ENCODE measurements at regions not wholly inside any gene's neighbourhood (a gene's known extent, or its start where the extent isn't known, plus 50 kb on each side); places are given as distances from the start of the nearest gene placed in this dataset.
A peak's percentile ranks its signal among the peaks of the same experiment; 100 is the strongest.

DNA sequence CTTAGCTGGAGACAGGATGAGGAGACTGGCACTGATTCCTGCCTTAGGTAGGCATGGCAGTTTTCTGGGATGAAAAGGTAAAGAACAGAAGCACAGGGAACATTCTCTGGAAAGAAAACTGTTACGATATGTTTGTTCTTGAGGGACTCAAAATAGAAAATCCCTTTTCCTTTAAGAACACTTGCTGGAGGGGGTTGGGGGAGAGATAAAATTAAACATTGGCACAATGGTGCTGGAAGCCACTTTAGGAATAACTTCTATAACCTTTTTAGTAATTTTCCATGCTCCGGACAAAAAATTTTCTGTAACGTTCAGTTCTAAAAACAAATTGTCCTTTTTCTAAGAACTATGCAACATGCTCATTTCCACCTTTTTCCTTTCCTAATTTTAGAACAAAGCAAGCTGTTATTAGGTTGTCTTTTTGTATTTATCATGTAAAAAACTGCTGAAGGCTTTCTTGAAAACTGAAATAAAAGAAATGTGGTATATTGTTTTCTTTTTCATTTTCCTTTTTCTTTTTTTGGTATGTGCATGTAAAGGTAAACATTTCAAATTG, 343.8 kb downstream of the EPHA4 start:
- 90 to 100% methylated on average over 1 to 2 of the region's 3 CpGs for WGBS, 2 experiments (ENCODE audit: insufficient coverage in 2 of 2)
- Histone ChIP-seq H3K4me1 (ENCODE audit: control insufficient read depth, insufficient read depth, low read length, poor library complexity, severe bottlenecking) (no peaks in the 10 kb centered on the region), H3K4me3 (ENCODE audit: extremely low read depth, insufficient read depth, low read length, poor library complexity, severe bottlenecking) (no peak overlapping the region), H3K27ac (ENCODE audit: low read depth, low read length, severe bottlenecking) (no peak overlapping the region), H3K9me3 (ENCODE audit: control insufficient read depth, low read length) (no peaks in the 10 kb centered on the region), H3K36me3 (ENCODE audit: control insufficient read depth, insufficient read depth, low read length) (no peaks in the 10 kb centered on the region)

DNA sequence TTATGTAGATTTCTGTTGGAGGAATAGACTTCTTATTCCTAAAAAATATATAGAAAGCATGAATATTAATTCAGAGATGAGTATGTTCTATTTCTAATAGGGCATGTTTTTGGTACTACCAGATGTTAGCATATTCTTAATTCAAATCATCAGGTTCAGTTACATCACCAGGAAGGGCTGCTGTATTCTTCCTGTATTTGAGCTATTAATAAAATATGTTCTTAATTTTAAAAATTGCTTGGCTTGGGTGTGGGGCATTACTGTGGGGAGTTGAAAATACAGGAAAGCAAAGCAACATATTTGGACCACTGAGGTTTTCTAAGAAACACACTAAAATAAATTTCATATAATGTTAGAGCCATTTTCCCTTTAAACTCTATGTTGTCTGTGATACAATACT, 343.0 kb downstream of the EPHA4 start:
- H3K27ac ChIP-seq (ENCODE audit: low read depth, low read length, severe bottlenecking), result no peak overlapping the region
- H3K4me1 ChIP-seq (ENCODE audit: control insufficient read depth, insufficient read depth, low read length, poor library complexity, severe bottlenecking), result no peaks in the 10 kb centered on the region
- H3K36me3 ChIP-seq (ENCODE audit: control insufficient read depth, insufficient read depth, low read length), result no peaks in the 10 kb centered on the region
- H3K4me3 ChIP-seq (ENCODE audit: extremely low read depth, insufficient read depth, low read length, poor library complexity, severe bottlenecking), result no peak overlapping the region
- H3K9me3 ChIP-seq (ENCODE audit: control insufficient read depth, low read length), result no peaks in the 10 kb centered on the region

- H3K9me3 ChIP-seq (ENCODE audit: control insufficient read depth, low read length), result no peaks in the 10 kb centered on the region
- H3K4me1 ChIP-seq (ENCODE audit: control insufficient read depth, insufficient read depth, low read length, poor library complexity, severe bottlenecking), result no peaks in the 10 kb centered on the region
- no peaks in the 10 kb centered on the region for H3K36me3 ChIP-seq (ENCODE audit: control insufficient read depth, insufficient read depth, low read length)
- no peak overlapping the region for H3K4me3 ChIP-seq (ENCODE audit: extremely low read depth, insufficient read depth, low read length, poor library complexity, severe bottlenecking)
- WGBS, 2 experiments (ENCODE audit: insufficient coverage in 2 of 2), result 86 to 91% methylated on average over 2 to 3 of the region's 3 CpGs
- no peak overlapping the region for H3K27ac ChIP-seq (ENCODE audit: low read depth, low read length, severe bottlenecking)
Observed at GRCh38 chr2:221231511-221231910, 340.6 kb downstream of the EPHA4 start.

- no CpG with 5 or more reads among the region's 2 CpGs for WGBS, 2 experiments (ENCODE audit: insufficient coverage in 2 of 2)
- Histone ChIP-seq H3K4me1 (ENCODE audit: control insufficient read depth, insufficient read depth, low read length, poor library complexity, severe bottlenecking) (no peaks in the 10 kb centered on the region), H3K27ac (ENCODE audit: low read depth, low read length, severe bottlenecking) (peak overlapping the region; percentile 74), H3K9me3 (ENCODE audit: control insufficient read depth, low read length) (no peaks in the 10 kb centered on the region), H3K36me3 (ENCODE audit: control insufficient read depth, insufficient read depth, low read length) (no peaks in the 10 kb centered on the region), H3K4me3 (ENCODE audit: extremely low read depth, insufficient read depth, low read length, poor library complexity, severe bottlenecking) (no peak overlapping the region)
Observed at GRCh38 chr2:221235941-221236340, 336.2 kb downstream of the EPHA4 start.

DNA sequence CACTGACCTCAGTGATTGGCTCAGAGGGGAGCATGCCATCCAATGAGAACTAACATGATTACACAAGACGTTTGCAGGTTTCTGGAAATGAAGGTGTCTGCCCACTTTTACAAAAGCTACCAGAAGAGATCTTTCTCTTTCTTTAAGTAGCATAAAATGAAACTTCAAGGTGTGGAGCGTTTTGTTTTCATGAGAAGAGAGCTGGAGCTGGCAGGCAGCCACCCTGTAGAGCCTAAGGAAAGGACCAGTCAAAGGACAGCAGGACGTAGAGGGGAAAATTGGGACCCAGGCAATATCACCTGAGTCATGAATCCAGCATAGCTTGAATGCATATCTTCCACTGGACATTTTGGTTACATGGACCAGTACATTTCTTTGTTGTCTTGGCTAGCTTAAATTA, 331.0 kb downstream of the EPHA4 start:
- Histone ChIP-seq H3K4me1 (ENCODE audit: control insufficient read depth, insufficient read depth, low read length, poor library complexity, severe bottlenecking) (no peaks in the 10 kb centered on the region), H3K4me3 (ENCODE audit: extremely low read depth, insufficient read depth, low read length, poor library complexity, severe bottlenecking) (no peak overlapping the region), H3K9me3 (ENCODE audit: control insufficient read depth, low read length) (no peaks in the 10 kb centered on the region), H3K36me3 (ENCODE audit: control insufficient read depth, insufficient read depth, low read length) (no peaks in the 10 kb centered on the region), H3K27ac (ENCODE audit: low read depth, low read length, severe bottlenecking) (no peak overlapping the region)
- WGBS, 2 experiments (ENCODE audit: insufficient coverage in 2 of 2), result 86 to 100% methylated on average over 1 to 2 of the region's 3 CpGs

DNA sequence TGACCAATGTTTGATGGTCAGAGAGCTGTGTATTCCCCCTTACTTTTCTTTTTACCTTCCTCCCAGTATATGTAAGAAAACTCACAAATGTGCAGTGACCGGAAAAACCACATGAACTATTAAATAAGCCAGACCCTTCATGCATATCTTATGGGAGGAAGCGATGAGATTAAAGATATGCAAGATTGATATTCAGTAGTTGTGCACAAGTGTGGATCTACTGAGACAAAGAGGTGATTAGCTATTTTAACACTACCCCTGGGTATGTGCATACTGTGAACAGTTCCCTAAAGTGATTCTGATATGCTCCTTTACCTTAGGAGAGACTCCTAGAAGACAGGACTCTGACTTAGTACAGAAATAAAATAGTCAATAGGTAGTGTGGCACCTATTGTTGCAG, 328.3 kb downstream of the EPHA4 start:
- H3K4me1 ChIP-seq (ENCODE audit: control insufficient read depth, insufficient read depth, low read length, poor library complexity, severe bottlenecking), result no peaks in the 10 kb centered on the region
- H3K36me3 ChIP-seq (ENCODE audit: control insufficient read depth, insufficient read depth, low read length), result no peaks in the 10 kb centered on the region
- 80% methylated on average over 1 of the region's 2 CpGs; no CpG with 5 or more reads in 1 of the 2 experiments for WGBS, 2 experiments (ENCODE audit: insufficient coverage in 2 of 2)
- no peaks in the 10 kb centered on the region for H3K9me3 ChIP-seq (ENCODE audit: control insufficient read depth, low read length)
- H3K27ac ChIP-seq (ENCODE audit: low read depth, low read length, severe bottlenecking), result no peak overlapping the region
- H3K4me3 ChIP-seq (ENCODE audit: extremely low read depth, insufficient read depth, low read length, poor library complexity, severe bottlenecking), result no peak overlapping the region

DNA sequence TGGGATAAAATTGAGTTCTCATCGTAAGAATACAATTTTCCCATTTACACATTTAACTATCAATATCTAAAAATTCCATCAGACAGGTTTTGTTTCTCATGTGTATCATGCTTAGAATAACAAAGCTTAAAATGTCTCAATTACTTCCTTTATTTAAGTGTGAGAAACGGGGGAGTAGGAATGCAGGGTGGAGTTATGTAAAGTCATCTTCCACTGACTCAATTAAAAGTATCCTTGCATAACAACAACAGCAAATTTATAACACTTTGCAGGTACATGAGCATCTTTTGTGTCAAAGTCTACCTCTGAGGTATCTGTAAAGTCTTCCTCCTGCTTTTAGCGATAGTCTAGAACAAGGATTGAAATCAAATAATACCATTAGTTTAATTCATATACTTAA, 327.1 kb downstream of the EPHA4 start:
- WGBS, 2 experiments (ENCODE audit: insufficient coverage in 2 of 2), result no CpG with 5 or more reads among the region's 3 CpGs
- Histone ChIP-seq H3K4me1 (ENCODE audit: control insufficient read depth, insufficient read depth, low read length, poor library complexity, severe bottlenecking) (no peaks in the 10 kb centered on the region), H3K4me3 (ENCODE audit: extremely low read depth, insufficient read depth, low read length, poor library complexity, severe bottlenecking) (no peak overlapping the region), H3K9me3 (ENCODE audit: control insufficient read depth, low read length) (no peaks in the 10 kb centered on the region), H3K36me3 (ENCODE audit: control insufficient read depth, insufficient read depth, low read length) (no peaks in the 10 kb centered on the region), H3K27ac (ENCODE audit: low read depth, low read length, severe bottlenecking) (no peak overlapping the region)

- no CpG with 5 or more reads among the region's 2 CpGs for WGBS, 2 experiments (ENCODE audit: insufficient coverage in 2 of 2)
- H3K36me3 ChIP-seq (ENCODE audit: control insufficient read depth, insufficient read depth, low read length), result no peaks in the 10 kb centered on the region
- H3K27ac ChIP-seq (ENCODE audit: low read depth, low read length, severe bottlenecking), result no peak overlapping the region
- H3K4me1 ChIP-seq (ENCODE audit: control insufficient read depth, insufficient read depth, low read length, poor library complexity, severe bottlenecking), result no peaks in the 10 kb centered on the region
- H3K9me3 ChIP-seq (ENCODE audit: control insufficient read depth, low read length), result no peaks in the 10 kb centered on the region
- no peak overlapping the region for H3K4me3 ChIP-seq (ENCODE audit: extremely low read depth, insufficient read depth, low read length, poor library complexity, severe bottlenecking)
Observed at GRCh38 chr2:221245772-221246171, 326.3 kb downstream of the EPHA4 start.

GRCh38 chr2:221254299-221254698, 317.8 kb downstream of the EPHA4 start:
- no peak overlapping the region for H3K27ac ChIP-seq (ENCODE audit: low read depth, low read length, severe bottlenecking)
- no peaks in the 10 kb centered on the region for H3K36me3 ChIP-seq (ENCODE audit: control insufficient read depth, insufficient read depth, low read length)
- no CpG with 5 or more reads among the region's 4 CpGs for WGBS, 2 experiments (ENCODE audit: insufficient coverage in 2 of 2)
- no peaks in the 10 kb centered on the region for H3K9me3 ChIP-seq (ENCODE audit: control insufficient read depth, low read length)
- no peak overlapping the region for H3K4me3 ChIP-seq (ENCODE audit: extremely low read depth, insufficient read depth, low read length, poor library complexity, severe bottlenecking)
- H3K4me1 ChIP-seq (ENCODE audit: control insufficient read depth, insufficient read depth, low read length, poor library complexity, severe bottlenecking), result peaks cover 4% of the 10 kb centered on the region

DNA sequence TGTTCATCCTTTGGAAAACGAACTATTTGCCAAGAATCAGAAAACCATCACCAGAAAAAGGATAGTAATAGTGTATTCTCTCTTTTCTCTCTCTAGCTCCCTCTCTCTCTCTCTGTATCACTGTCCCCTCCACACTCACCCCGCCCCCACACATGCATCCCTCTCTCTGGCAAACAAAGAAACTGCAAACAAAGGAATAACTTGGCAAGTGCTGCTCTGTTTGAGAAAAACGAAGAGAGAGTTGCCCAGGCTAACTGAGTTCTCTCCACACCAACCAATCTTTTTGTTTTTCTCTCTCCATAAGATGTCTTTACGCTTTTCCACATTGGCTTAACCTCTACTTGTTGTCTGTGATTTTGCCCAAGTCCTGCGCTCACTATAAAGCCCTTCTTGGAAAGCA, 316.2 kb downstream of the EPHA4 start:
- 62 to 63% methylated on average over 3 to 4 of the region's 5 CpGs for WGBS, 2 experiments (ENCODE audit: insufficient coverage in 2 of 2)
- Histone ChIP-seq H3K4me3 (ENCODE audit: extremely low read depth, insufficient read depth, low read length, poor library complexity, severe bottlenecking) (no peak overlapping the region), H3K36me3 (ENCODE audit: control insufficient read depth, insufficient read depth, low read length) (no peaks in the 10 kb centered on the region), H3K27ac (ENCODE audit: low read depth, low read length, severe bottlenecking) (peak overlapping the region; percentile 29), H3K4me1 (ENCODE audit: control insufficient read depth, insufficient read depth, low read length, poor library complexity, severe bottlenecking) (peaks cover 4% of the 10 kb centered on the region), H3K9me3 (ENCODE audit: control insufficient read depth, low read length) (no peaks in the 10 kb centered on the region)

DNA sequence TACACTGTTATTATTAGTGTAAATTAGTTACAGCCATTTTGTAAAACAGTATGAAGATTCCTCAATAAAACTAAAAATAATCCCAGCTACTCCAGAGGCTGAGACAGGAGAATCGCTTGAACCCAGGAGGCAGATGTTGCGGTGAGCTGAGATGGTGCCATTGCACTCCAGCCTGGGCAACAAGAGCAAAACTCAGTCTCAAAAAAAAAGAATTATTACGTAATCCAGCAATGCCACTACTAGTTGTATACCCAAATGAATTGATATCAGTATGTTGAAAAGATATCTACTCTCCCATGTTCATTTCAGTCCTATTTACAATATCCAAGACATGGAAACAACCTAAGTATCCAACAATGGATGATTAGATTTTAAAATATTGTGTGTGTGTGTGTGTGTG, 313.6 kb downstream of the EPHA4 start:
- no peaks in the 10 kb centered on the region for H3K9me3 ChIP-seq (ENCODE audit: control insufficient read depth, low read length)
- no peak overlapping the region for H3K4me3 ChIP-seq (ENCODE audit: extremely low read depth, insufficient read depth, low read length, poor library complexity, severe bottlenecking)
- no peak overlapping the region for H3K27ac ChIP-seq (ENCODE audit: low read depth, low read length, severe bottlenecking)
- peaks cover 4% of the 10 kb centered on the region for H3K4me1 ChIP-seq (ENCODE audit: control insufficient read depth, insufficient read depth, low read length, poor library complexity, severe bottlenecking)
- 80 to 93% methylated on average over 1 to 2 of the region's 3 CpGs for WGBS, 2 experiments (ENCODE audit: insufficient coverage in 2 of 2)
- H3K36me3 ChIP-seq (ENCODE audit: control insufficient read depth, insufficient read depth, low read length), result no peaks in the 10 kb centered on the region

All from mesodermal cell (in vitro differentiated cells).